ENCODE measurements at regions not wholly inside any gene's neighbourhood (a gene's known extent, or its start where the extent isn't known, plus 50 kb on each side); places are given as distances from the start of the nearest gene placed in this dataset.
"Not testable (repeated sequence)": the region's sequence is repeated elsewhere in the genome, so short reads cannot be mapped to it uniquely, and the experiment has no call there.

DNA sequence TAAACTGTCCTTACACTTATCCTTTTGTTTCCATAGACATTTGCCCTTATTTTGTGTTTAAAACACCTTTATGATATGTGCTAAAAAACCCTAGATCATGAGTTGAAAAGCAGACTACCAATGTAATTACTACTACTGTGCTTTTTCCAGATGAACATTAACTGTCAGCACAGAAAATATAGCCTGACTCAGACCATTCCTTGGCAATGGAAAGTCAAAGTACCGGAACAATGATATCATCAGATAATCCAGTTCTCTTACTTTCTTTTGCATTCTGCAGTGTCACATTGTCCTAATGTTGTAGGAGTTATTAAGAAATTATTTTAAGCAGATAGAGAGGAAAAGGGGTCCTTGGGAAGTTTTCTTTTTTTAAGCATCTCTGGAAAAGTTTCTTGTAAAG is 1189.0 kb upstream of the FLRT2 start:
- ChIA-PET CTCF (no interaction called here), POLR2A (no interaction called here)
- no peak for DNase-seq (ENCODE audit: extremely low spot score)

GRCh38 chr14:84341867-84342266 is 1188.1 kb upstream of the FLRT2 start:
- POLR2A ChIA-PET; CTCF ChIA-PET; DNase-seq (ENCODE audit: extremely low spot score): not testable (repeated sequence)

More for the DNA sequence above, 1189.0 kb upstream of the FLRT2 start:
- TF ChIP-seq FOXK2 (IDR thresholded peaks at IDR 0.05) (no peak), SUZ12 (IDR thresholded peaks at IDR 0.05) (no peak), CTBP1 (IDR thresholded peaks at IDR 0.05; ENCODE audit: borderline replicate concordance) (no peak), L3MBTL2 (conservative IDR thresholded peaks at IDR 0.05) (no peak), ZNF384 (IDR thresholded peaks at IDR 0.05) (no peak), FOXM1 (IDR thresholded peaks at IDR 0.05; ENCODE audit: borderline replicate concordance) (no peak), ELF4 (IDR thresholded peaks at IDR 0.05) (no peak), NFRKB (IDR thresholded peaks at IDR 0.05) (no peak), BHLHE40 (IDR thresholded peaks at IDR 0.05; ENCODE audit: borderline replicate concordance) (no peak), LEF1 (IDR thresholded peaks at IDR 0.05; ENCODE audit: borderline replicate concordance) (no peak), PKNOX1 (IDR thresholded peaks at IDR 0.05) (no peak), ARNT (IDR thresholded peaks at IDR 0.05) (no peak), TARDBP (IDR thresholded peaks at IDR 0.05) (no peak), SP1 (IDR thresholded peaks at IDR 0.05) (no peak), HDGF (IDR thresholded peaks at IDR 0.05; ENCODE audit: borderline replicate concordance) (no peak), FOXA1 (IDR thresholded peaks at IDR 0.05) (no peak)

GRCh38 chr14:84343656-84344055 is 1186.3 kb upstream of the FLRT2 start:
- CTCF ChIA-PET: no interaction called here
- DNase-seq (ENCODE audit: extremely low spot score): no peak
- POLR2A ChIA-PET: no interaction called here
- no peak for TF ChIP-seq TARDBP (IDR thresholded peaks at IDR 0.05)
- TF ChIP-seq FOXK2 (IDR thresholded peaks at IDR 0.05): no peak
- no peak for TF ChIP-seq SP1 (IDR thresholded peaks at IDR 0.05)
- no peak for TF ChIP-seq CTBP1 (IDR thresholded peaks at IDR 0.05; ENCODE audit: borderline replicate concordance)
- no peak for TF ChIP-seq ZNF384 (IDR thresholded peaks at IDR 0.05)
- TF ChIP-seq FOXA1 (IDR thresholded peaks at IDR 0.05): no peak
- TF ChIP-seq ELF4 (IDR thresholded peaks at IDR 0.05): no peak
- no peak for TF ChIP-seq ARNT (IDR thresholded peaks at IDR 0.05)
- TF ChIP-seq HDGF (IDR thresholded peaks at IDR 0.05; ENCODE audit: borderline replicate concordance): no peak
- TF ChIP-seq PKNOX1 (IDR thresholded peaks at IDR 0.05): no peak
- TF ChIP-seq SUZ12 (IDR thresholded peaks at IDR 0.05): no peak

DNA sequence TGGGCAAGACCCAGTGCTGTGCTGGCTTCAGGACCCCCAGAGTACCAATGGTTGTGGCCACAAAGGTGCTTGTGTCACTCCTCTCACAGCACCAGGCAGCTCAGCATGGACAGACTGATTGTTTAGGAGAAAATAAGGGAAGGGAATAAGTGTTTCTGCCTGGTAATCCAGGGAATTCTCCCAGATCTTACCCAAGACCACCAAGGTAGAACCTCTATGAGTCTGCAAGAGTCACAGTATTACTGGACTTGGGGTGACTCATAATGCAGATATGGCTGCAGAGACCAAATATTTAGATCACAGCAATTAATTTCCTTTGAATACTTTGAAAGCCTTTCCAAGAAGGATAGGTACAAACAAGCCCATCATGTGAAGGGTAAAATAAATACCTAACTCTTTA is 1178.3 kb upstream of the FLRT2 start:
- ChIA-PET POLR2A (no interaction called here), CTCF (no interaction called here)
- no peak for DNase-seq (ENCODE audit: extremely low spot score)
- TF ChIP-seq BHLHE40 (IDR thresholded peaks at IDR 0.05; ENCODE audit: borderline replicate concordance): no peak
- TF ChIP-seq CTBP1 (IDR thresholded peaks at IDR 0.05; ENCODE audit: borderline replicate concordance): no peak
- no peak for TF ChIP-seq HDGF (IDR thresholded peaks at IDR 0.05; ENCODE audit: borderline replicate concordance)
- TF ChIP-seq TARDBP (IDR thresholded peaks at IDR 0.05): no peak
- TF ChIP-seq SP1 (IDR thresholded peaks at IDR 0.05): no peak
- no peak for TF ChIP-seq FOXK2 (IDR thresholded peaks at IDR 0.05)
- TF ChIP-seq SUZ12 (IDR thresholded peaks at IDR 0.05): no peak
- no peak for TF ChIP-seq ARNT (IDR thresholded peaks at IDR 0.05)
- TF ChIP-seq LEF1 (IDR thresholded peaks at IDR 0.05; ENCODE audit: borderline replicate concordance): no peak
- TF ChIP-seq ZNF384 (IDR thresholded peaks at IDR 0.05): no peak
- TF ChIP-seq PKNOX1 (IDR thresholded peaks at IDR 0.05): no peak

DNA sequence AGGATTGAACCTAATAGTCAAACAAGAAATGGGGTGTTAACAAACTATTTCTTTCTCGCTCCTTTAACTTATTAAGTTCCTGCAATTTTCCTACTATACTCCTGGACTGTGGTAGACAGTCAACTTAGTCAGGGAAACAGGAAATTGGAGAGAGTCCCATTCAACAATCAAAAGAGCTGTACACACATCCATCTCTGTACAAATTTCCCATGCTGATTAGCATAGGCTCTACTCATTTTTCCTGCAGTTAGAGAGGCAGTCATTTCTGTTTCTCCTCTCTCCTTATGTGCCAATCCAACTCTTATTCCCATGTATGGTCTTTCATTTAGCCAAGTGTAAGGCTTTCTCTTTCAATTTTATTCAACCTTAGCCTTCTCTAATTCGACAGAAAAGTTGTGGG is 1168.5 kb upstream of the FLRT2 start:
- CTCF ChIA-PET: no interaction called here
- POLR2A ChIA-PET: no interaction called here
- no peak for TF ChIP-seq L3MBTL2 (conservative IDR thresholded peaks at IDR 0.05)
- no peak for DNase-seq (ENCODE audit: extremely low spot score)

DNA sequence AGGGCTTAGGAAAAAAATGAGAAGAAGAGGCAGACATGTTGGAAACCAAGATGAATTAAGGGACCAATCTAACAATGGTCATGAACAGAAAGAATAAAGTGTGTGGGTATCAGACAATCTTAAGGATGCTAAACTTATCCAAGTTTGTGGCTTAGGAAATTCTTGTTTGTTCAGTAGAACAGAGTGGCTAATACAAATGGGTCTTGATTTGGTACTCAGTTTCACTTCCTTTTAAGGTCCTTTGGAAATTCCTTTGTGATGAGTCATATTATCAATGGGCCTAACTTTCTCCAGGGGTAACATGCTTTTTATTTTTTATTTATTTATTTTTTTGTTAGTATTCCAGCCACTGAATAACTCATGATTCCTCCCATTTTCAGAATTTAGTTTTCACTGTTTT is 1154.7 kb upstream of the FLRT2 start:
- POLR2A ChIA-PET: no interaction called here
- CTCF ChIA-PET: no interaction called here
- DNase-seq (ENCODE audit: extremely low spot score): no peak
- TF ChIP-seq CTBP1 (IDR thresholded peaks at IDR 0.05; ENCODE audit: borderline replicate concordance) (no peak), SUZ12 (IDR thresholded peaks at IDR 0.05) (no peak), ELF4 (IDR thresholded peaks at IDR 0.05) (no peak), LEF1 (IDR thresholded peaks at IDR 0.05; ENCODE audit: borderline replicate concordance) (no peak), FOXK2 (IDR thresholded peaks at IDR 0.05) (no peak), ARNT (IDR thresholded peaks at IDR 0.05) (no peak), FOXM1 (IDR thresholded peaks at IDR 0.05; ENCODE audit: borderline replicate concordance) (no peak), NFRKB (IDR thresholded peaks at IDR 0.05) (no peak), L3MBTL2 (conservative IDR thresholded peaks at IDR 0.05) (no peak), SP1 (IDR thresholded peaks at IDR 0.05) (no peak), BHLHE40 (IDR thresholded peaks at IDR 0.05; ENCODE audit: borderline replicate concordance) (no peak)

DNA sequence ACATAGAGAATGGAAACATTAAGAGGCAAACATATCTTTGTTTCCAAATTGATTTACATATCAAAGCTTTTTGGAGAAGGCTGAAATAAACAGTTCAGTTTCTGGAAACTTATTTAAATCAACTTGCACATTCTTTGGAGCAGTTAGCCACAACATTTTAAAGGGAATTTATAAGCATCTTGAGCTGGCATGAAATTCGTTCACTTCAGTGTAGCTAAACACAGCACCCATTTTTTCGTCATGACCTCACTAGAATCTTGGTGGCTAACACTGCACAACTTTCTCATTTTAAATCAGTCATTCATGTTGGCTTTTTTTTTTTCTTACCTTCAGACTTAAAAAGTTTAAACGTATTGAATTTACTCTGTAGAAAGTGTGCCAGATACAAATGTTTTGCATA is 1139.9 kb upstream of the FLRT2 start:
- ChIA-PET CTCF (interaction anchor here (0.7 kb wide), 1 partner anchor 600 kb away, joined by 4 read pairs; no protein-coding TSS in a partner anchor), POLR2A (no interaction called here)
- TF ChIP-seq SP1 (IDR thresholded peaks at IDR 0.05): no peak
- TF ChIP-seq LEF1 (IDR thresholded peaks at IDR 0.05; ENCODE audit: borderline replicate concordance): no peak
- TF ChIP-seq FOXK2 (IDR thresholded peaks at IDR 0.05): no peak
- no peak for TF ChIP-seq BHLHE40 (IDR thresholded peaks at IDR 0.05; ENCODE audit: borderline replicate concordance)
- TF ChIP-seq FOXM1 (IDR thresholded peaks at IDR 0.05; ENCODE audit: borderline replicate concordance): no peak
- TF ChIP-seq ELF4 (IDR thresholded peaks at IDR 0.05): no peak
- TF ChIP-seq CTBP1 (IDR thresholded peaks at IDR 0.05; ENCODE audit: borderline replicate concordance): no peak
- TF ChIP-seq SUZ12 (IDR thresholded peaks at IDR 0.05): no peak
- no peak for TF ChIP-seq ARNT (IDR thresholded peaks at IDR 0.05)
- TF ChIP-seq TARDBP (IDR thresholded peaks at IDR 0.05): no peak
- TF ChIP-seq NFRKB (IDR thresholded peaks at IDR 0.05): no peak
- no peak for DNase-seq (ENCODE audit: extremely low spot score)
